ENCODE measurements at regions not wholly inside any gene's neighbourhood (a gene's known extent, or its start where the extent isn't known, plus 50 kb on each side); places are given as distances from the start of the nearest gene placed in this dataset.

- no peak overlapping the region for H3K4me3 ChIP-seq (ENCODE audit: low read depth, low read length)
- DNase-seq (ENCODE audit: low read depth): peak; percentile 2
- TF ChIP-seq CTCF (conservative IDR thresholded peaks at IDR 0.05; ENCODE audit: low read depth, low read length): no peak
These were observed 726.5 kb downstream of the FAM133A start for GRCh38 chrX:94400488-94400887.

- no peak for TF ChIP-seq CTCF (conservative IDR thresholded peaks at IDR 0.05; ENCODE audit: low read depth, low read length)
- H3K4me3 ChIP-seq (ENCODE audit: low read depth, low read length): no peak overlapping the region
- no peak for DNase-seq (ENCODE audit: low read depth)
These were observed 727.4 kb downstream of the FAM133A start for GRCh38 chrX:94401426-94401825.

DNA sequence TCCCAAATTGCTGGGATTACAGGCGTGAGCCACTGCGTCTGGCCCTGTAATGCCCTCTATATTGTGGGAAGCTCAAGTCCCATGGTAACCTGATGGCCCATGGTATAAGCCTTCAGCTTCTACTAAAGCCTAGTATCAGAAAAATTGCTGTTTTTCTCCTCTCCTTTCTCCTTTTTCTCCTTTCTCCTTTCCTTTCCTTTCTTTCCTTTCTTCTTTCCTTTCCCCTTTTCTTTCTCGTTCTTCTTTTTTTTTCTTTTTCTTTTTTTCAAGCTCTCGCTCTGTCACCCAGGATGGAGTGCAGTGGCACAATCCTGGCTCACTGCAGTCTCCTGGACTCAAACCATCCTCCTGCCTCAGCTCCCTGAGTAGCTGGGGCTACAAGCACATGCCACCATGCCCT is 740.7 kb downstream of the FAM133A start:
- no peak overlapping the region for H3K4me3 ChIP-seq (ENCODE audit: low read depth, low read length)
- no peak for DNase-seq (ENCODE audit: low read depth)
- no peak for TF ChIP-seq CTCF (conservative IDR thresholded peaks at IDR 0.05; ENCODE audit: low read depth, low read length)

GRCh38 chrX:94418065-94418464 is 744.1 kb downstream of the FAM133A start:
- no peak for TF ChIP-seq CTCF (conservative IDR thresholded peaks at IDR 0.05; ENCODE audit: low read depth, low read length)
- H3K4me3 ChIP-seq (ENCODE audit: low read depth, low read length): no peak overlapping the region
- no peak for DNase-seq (ENCODE audit: low read depth)

GRCh38 chrX:94424456-94424855 is 750.5 kb downstream of the FAM133A start:
- DNase-seq (ENCODE audit: low read depth): no peak
- no peak for TF ChIP-seq CTCF (conservative IDR thresholded peaks at IDR 0.05; ENCODE audit: low read depth, low read length)
- H3K4me3 ChIP-seq (ENCODE audit: low read depth, low read length): no peak overlapping the region

DNA sequence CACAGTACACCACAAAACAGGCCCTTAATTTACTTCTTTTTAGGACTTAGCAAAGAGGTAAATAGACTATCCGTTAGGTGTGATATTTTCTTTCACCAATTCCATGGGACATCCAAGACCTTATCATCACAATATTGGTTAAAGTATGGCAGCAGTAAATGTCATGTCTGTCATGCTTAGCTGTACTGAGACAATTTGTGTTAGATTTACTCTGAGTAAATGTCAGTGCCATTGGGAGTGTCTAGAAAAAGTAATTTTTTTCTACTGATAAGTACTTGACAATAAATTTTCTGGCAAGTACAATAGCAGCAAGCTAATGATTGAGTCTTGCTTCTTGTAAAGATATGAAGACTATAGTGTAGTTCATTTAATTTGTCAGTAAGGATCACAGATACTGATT is 756.1 kb downstream of the FAM133A start:
- TF ChIP-seq CTCF (conservative IDR thresholded peaks at IDR 0.05; ENCODE audit: low read depth, low read length): no peak
- no peak for DNase-seq (ENCODE audit: low read depth)

DNA sequence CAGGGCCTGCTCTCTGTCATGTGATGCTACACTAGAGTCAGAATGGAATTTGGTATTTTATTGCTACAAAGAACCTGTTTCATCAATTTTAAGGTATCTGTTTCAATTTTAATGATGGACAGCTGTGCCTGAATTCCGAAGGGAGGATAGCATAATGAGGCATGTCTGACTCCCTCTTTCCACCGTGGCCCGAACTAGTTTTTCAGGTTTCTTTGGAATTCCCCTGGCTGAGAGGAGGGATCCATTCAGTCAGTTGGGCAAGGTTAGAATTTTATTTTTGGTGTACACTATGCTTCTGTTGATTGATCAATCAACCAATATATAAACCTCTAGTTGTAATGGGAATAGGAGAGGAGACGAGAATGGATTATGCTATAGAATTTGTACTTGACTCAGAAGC is 761.8 kb downstream of the FAM133A start:
- H3K4me3 ChIP-seq (ENCODE audit: low read depth, low read length): no peak overlapping the region
- TF ChIP-seq CTCF (conservative IDR thresholded peaks at IDR 0.05; ENCODE audit: low read depth, low read length): no peak
- DNase-seq (ENCODE audit: low read depth): no peak

More for the DNA sequence above, 756.1 kb downstream of the FAM133A start:
- no peak overlapping the region for H3K4me3 ChIP-seq (ENCODE audit: low read depth, low read length)

Data from epithelial cell of proximal tubule (primary cell).